Activated CD4-positive, alpha-beta T cell treated with anti-CD3 and anti-CD28 coated beads, Interleukin-2, Interleukin-4, amounts not matched to agents 100 ng/mL and 50 ng/mL, durations not matched to agents 16 hours and 8 hours (primary cell): ENCODE measurements at regions not wholly inside any gene's neighbourhood (a gene's known extent, or its start where the extent isn't known, plus 50 kb on each side); places are given as distances from the start of the nearest gene placed in this dataset.

Experiments used
- DNase-seq: peaks from one replicate; pipeline ENCODE4 v3.0.0-alpha.2; 2020; ENCODE audit warnings: low spot score

DNA sequence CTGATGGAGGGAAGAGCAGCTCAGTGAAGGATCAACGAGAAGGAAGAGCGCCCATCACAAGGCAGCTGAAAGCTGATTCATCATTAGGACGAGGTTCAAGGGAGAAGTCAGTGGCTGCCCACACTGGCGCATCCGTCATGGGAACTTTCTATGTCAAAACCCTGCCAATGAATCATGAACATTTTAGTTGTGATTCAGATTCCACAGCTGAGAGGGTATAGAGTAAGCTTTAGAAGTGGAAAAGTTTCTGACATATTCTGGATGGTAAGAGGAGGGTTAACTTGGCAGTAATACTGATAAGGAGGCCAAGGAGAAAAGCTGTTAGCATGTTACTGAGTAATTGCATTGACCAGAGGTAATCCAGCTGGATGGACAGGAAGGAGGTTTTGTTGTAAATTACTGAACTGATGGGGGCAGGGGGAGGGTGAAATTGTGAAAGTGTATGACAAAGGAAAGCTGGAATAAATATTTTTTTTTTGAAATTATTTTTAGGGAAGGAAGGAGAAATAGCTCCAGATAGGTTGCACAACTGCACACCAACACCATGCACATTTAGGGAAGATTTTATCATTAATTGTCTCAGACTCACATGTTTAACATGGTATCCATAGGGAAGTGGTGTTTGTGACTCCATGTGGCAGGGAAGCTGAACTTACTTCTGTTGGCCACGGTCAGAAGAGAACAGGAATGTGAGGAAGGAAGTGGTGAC, 78.3 kb upstream of the NRP1 start:
- no peak for DNase-seq

GRCh38 chr10:33412241-33412640, 77.8 kb upstream of the NRP1 start:
- DNase-seq: no peak

GRCh38 chr10:33410860-33411234, 76.4 kb upstream of the NRP1 start:
- no peak for DNase-seq

GRCh38 chr10:33410096-33410859, 75.8 kb upstream of the NRP1 start:
- DNase-seq: no peak

- no peak for DNase-seq
These were observed 72.1 kb upstream of the NRP1 start for GRCh38 chr10:33406596-33406995.

GRCh38 chr10:33402220-33403073, 68.0 kb upstream of the NRP1 start:
- no peak for DNase-seq

DNA sequence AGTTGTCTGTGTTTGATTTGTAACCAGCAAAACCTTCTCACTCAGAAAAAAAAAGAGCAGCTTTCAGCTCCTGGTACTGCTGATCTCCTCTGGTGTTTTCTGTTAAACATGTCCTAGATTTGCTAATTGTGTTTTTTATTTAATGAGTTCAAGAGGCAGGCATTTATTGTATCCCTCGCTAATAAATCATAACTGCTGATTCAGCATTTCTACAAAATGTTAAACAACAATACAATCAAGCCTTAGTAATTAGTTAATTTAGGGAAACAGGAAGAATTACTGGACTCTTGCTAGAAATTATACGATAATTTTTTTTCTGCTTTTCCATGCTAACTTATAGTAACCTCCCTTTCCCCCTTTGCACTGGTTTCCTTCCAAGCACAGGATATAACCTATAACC, 66.8 kb upstream of the NRP1 start:
- DNase-seq: no peak

DNA sequence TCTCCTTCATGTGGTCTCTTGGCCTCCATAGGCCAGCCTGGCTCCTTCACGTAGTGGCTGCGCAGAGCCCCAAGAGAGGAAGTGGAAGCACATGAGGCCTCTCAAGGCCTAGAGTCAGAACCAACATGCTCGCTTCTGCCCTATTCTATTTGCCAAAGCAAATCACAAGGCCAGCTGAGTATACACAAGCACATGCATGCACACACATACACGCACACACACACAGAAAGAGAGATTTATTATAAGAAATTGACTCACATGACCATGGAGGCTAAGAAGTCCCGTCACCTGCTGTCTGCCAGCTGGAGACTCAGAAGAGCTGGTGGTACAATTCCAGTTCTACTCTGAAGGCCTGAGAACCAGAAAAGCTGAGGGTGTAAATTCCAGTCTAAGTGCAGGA, 64.3 kb upstream of the NRP1 start:
- no peak for DNase-seq

GRCh38 chr10:33396938-33397337, 62.5 kb upstream of the NRP1 start:
- no peak for DNase-seq

DNA sequence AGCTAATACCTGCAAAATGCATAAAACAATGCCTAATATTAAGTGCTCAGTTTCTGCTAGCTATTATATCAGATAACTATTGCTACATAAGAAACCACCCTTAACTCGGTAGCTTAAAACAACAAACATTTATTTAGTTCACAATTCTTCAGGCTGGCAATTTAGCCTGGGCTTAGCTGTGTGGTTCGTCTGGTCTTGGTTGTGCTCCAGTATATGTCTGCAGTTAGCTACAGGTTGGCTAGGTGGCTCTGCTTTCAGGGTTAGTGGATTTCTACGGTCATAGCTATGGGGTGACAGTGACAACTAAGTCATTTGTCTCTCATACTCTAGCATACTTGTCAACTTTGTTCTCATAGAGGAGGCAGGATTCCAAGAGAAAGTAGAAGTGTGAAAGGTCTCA, 61.8 kb upstream of the NRP1 start:
- DNase-seq: no peak

GRCh38 chr10:33395201-33395600, 60.7 kb upstream of the NRP1 start:
- DNase-seq: no peak

GRCh38 chr10:33392706-33393105, 58.2 kb upstream of the NRP1 start:
- DNase-seq: no peak

- no peak for DNase-seq
These were observed 57.4 kb upstream of the NRP1 start for GRCh38 chr10:33391611-33392465.

- no peak for DNase-seq
These were observed 55.6 kb upstream of the NRP1 start for GRCh38 chr10:33390046-33390445.

GRCh38 chr10:33388785-33389184, 54.3 kb upstream of the NRP1 start:
- DNase-seq: no peak

DNA sequence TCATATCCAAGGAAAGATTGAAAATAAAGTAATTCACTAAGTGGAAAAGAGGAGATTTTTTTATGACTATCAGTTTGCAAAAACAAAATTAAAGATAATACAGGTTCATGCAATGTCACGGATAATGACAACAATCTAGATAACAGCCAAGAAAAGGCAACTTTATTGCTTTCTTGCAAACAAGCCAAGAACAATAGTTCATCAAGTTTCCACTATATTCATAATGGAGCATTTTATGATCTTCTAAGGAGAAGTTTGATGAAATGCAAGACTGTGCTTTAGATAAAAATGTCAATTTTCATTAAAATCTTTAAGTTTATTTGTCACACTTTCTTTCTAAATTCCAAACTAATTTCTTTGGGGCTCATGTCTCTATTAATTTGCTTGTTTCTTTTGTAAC, 53.9 kb upstream of the NRP1 start:
- DNase-seq: no peak

- DNase-seq: no peak
These were observed 53.3 kb upstream of the NRP1 start for GRCh38 chr10:33387720-33388119.

DNA sequence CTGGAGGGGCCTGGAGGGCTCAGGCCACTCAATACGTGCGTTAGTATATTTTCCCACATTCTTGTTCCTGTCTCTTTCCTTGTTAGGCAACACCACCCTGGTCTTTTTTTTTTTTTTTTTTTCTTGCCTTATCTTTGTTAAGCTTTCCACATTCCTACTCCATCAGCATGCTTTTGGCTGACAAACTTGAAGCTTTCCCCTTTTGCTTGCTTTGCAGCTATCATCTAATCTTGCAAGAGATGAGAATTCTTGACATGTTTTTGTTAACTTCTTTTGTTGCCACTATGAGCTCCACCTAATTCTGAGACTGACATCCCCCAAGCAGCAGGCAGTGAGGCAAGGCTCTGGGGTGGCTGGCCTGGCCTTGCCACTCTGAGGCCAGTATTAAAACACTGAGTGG, 52.5 kb upstream of the NRP1 start:
- no peak for DNase-seq

DNA sequence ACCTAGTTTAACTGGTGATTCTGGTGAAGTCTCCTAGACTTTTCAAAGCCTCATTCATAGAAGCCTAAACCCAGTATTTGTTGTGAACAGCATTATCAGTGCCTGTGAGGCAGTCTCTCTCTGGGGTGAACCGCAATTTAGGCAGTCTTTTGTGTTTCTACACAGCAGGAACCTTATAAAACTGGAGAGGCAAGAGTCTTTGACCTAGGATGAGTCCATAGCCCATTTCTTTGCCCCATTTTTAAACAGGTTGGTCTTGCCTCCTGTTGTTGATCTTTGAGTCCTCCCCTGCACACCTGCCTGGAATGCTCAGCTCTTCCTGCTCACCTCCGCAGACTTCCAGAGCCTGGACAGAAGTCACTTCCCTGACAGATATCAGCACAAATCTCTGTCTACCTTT, 51.2 kb upstream of the NRP1 start:
- DNase-seq: no peak

GRCh38 chr10:33385015-33385414, 50.5 kb upstream of the NRP1 start:
- DNase-seq: no peak
